ENCODE measurements at regions not wholly inside any gene's neighbourhood (a gene's known extent, or its start where the extent isn't known, plus 50 kb on each side); places are given as distances from the start of the nearest gene placed in this dataset.
"Not testable (repeated sequence)": the region's sequence is repeated elsewhere in the genome, so short reads cannot be mapped to it uniquely, and the experiment has no call there.

- Histone ChIP-seq H2AFZ (no peak overlapping the region), H3K9me3 (ENCODE audit: low read depth) (no peaks in the 10 kb centered on the region), H3K4me1 (ENCODE audit: insufficient read depth) (no peaks in the 10 kb centered on the region), H4K20me1 (ENCODE audit: insufficient read depth) (no peaks in the 10 kb centered on the region), H3F3A (ENCODE audit: insufficient read depth) (no peaks in the 10 kb centered on the region), H3K9ac (no peak overlapping the region), H3K79me2 (ENCODE audit: insufficient read depth) (no peaks in the 10 kb centered on the region), H3K4me3 (no peak overlapping the region), H3K27me3 (replicated peaks; ENCODE audit: insufficient read depth) (no peaks in the 10 kb centered on the region), H3K4me2 (ENCODE audit: unreplicated experiment) (no peak overlapping the region), H3K9me2 (ENCODE audit: insufficient read depth) (no peaks in the 10 kb centered on the region), H3K36me3 (ENCODE audit: low read depth) (no peaks in the 10 kb centered on the region), H3K27ac (no peak overlapping the region)
- no peak for TF ChIP-seq EZH2 (IDR thresholded peaks at IDR 0.05; ENCODE audit: insufficient read depth, poor library complexity, severe bottlenecking)
- no peak for TF ChIP-seq EZH2phosphoT487 (IDR thresholded peaks at IDR 0.05; ENCODE audit: insufficient read depth, low read depth)
- no peak for DNase-seq
- in situ Hi-C loops (cut with MboI) = no loop called here
- 43 to 50% methylated on average over 6 of the region's 6 CpGs for WGBS, 2 experiments (ENCODE audit: low coverage in 1 of 2, low lambda C conversion rate in 2 of 2, missing lambda C conversion rate in 2 of 2)
Observed at GRCh38 chr18:77407733-77408132, 158.1 kb downstream of the GALR1 start.

- H3K9ac ChIP-seq; H4K20me1 ChIP-seq (ENCODE audit: insufficient read depth); H3K27ac ChIP-seq; H3F3A ChIP-seq (ENCODE audit: insufficient read depth); H3K4me3 ChIP-seq; H3K4me2 ChIP-seq (ENCODE audit: unreplicated experiment); DNase-seq; H3K79me2 ChIP-seq (ENCODE audit: insufficient read depth); H2AFZ ChIP-seq; H3K9me3 ChIP-seq (ENCODE audit: low read depth); H3K4me1 ChIP-seq (ENCODE audit: insufficient read depth); H3K9me2 ChIP-seq (ENCODE audit: insufficient read depth); in situ Hi-C loops (cut with MboI); H3K36me3 ChIP-seq (ENCODE audit: low read depth); H3K27me3 ChIP-seq (replicated peaks; ENCODE audit: insufficient read depth): not testable (repeated sequence)
- WGBS, 2 experiments (ENCODE audit: low coverage in 1 of 2, low lambda C conversion rate in 2 of 2, missing lambda C conversion rate in 2 of 2) = 72 to 75% methylated on average over 23 to 28 of the region's 28 CpGs
Observed at GRCh38 chr18:77421546-77421945, 171.9 kb downstream of the GALR1 start.

GRCh38 chr18:77422974-77423867, 173.6 kb downstream of the GALR1 start:
- Histone ChIP-seq H3K4me2 (ENCODE audit: unreplicated experiment) (no peak overlapping the region), H2AFZ (no peak overlapping the region)
- in situ Hi-C loops (cut with MboI) = no loop called here

GRCh38 chr18:77433076-77433475, 183.4 kb downstream of the GALR1 start:
- H3K27ac ChIP-seq = no peak overlapping the region
- H3K27me3 ChIP-seq (replicated peaks; ENCODE audit: insufficient read depth) = no peaks in the 10 kb centered on the region
- H3F3A ChIP-seq (ENCODE audit: insufficient read depth) = no peaks in the 10 kb centered on the region
- WGBS, 2 experiments (ENCODE audit: low coverage in 1 of 2, low lambda C conversion rate in 2 of 2, missing lambda C conversion rate in 2 of 2) = 0 to 7% methylated on average over 1 of the region's 1 CpG
- no peaks in the 10 kb centered on the region for H4K20me1 ChIP-seq (ENCODE audit: insufficient read depth)
- no peak for DNase-seq
- in situ Hi-C loops (cut with MboI) = no loop called here
- no peak overlapping the region for H3K4me3 ChIP-seq
- H3K9me2 ChIP-seq (ENCODE audit: insufficient read depth) = no peaks in the 10 kb centered on the region
- no peaks in the 10 kb centered on the region for H3K36me3 ChIP-seq (ENCODE audit: low read depth)
- no peak overlapping the region for H3K4me2 ChIP-seq (ENCODE audit: unreplicated experiment)
- no peak overlapping the region for H2AFZ ChIP-seq
- H3K79me2 ChIP-seq (ENCODE audit: insufficient read depth) = no peaks in the 10 kb centered on the region
- TF ChIP-seq EZH2 (IDR thresholded peaks at IDR 0.05; ENCODE audit: insufficient read depth, poor library complexity, severe bottlenecking) (no peak), EZH2phosphoT487 (IDR thresholded peaks at IDR 0.05; ENCODE audit: insufficient read depth, low read depth) (no peak)
- no peak overlapping the region for H3K9ac ChIP-seq
- H3K9me3 ChIP-seq (ENCODE audit: low read depth) = no peaks in the 10 kb centered on the region
- H3K4me1 ChIP-seq (ENCODE audit: insufficient read depth) = no peaks in the 10 kb centered on the region

More at GRCh38 chr18:77422974-77423867, 173.6 kb downstream of the GALR1 start:
- Histone ChIP-seq H3K9ac (no peak overlapping the region), H3K27ac (no peak overlapping the region), H3K9me3 (ENCODE audit: low read depth) (no peaks in the 10 kb centered on the region), H3K27me3 (replicated peaks; ENCODE audit: insufficient read depth) (no peaks in the 10 kb centered on the region), H3K4me1 (ENCODE audit: insufficient read depth) (no peaks in the 10 kb centered on the region), H3K9me2 (ENCODE audit: insufficient read depth) (no peaks in the 10 kb centered on the region), H3K79me2 (ENCODE audit: insufficient read depth) (no peaks in the 10 kb centered on the region), H3K4me3 (no peak overlapping the region), H4K20me1 (ENCODE audit: insufficient read depth) (no peaks in the 10 kb centered on the region), H3F3A (ENCODE audit: insufficient read depth) (no peaks in the 10 kb centered on the region), H3K36me3 (ENCODE audit: low read depth) (no peaks in the 10 kb centered on the region)
- 21% methylated on average over 7 of the region's 7 CpGs for WGBS, 2 experiments (ENCODE audit: low coverage in 1 of 2, low lambda C conversion rate in 2 of 2, missing lambda C conversion rate in 2 of 2)
- no peak for DNase-seq
- TF ChIP-seq EZH2phosphoT487 (IDR thresholded peaks at IDR 0.05; ENCODE audit: insufficient read depth, low read depth) (no peak), EZH2 (IDR thresholded peaks at IDR 0.05; ENCODE audit: insufficient read depth, poor library complexity, severe bottlenecking) (no peak)
